WERI-Rb-1 (cell line): ENCODE measurements at regions not wholly inside any gene's neighbourhood (a gene's known extent, or its start where the extent isn't known, plus 50 kb on each side); places are given as distances from the start of the nearest gene placed in this dataset.

Source experiments
- DNase-seq: peaks from one replicate; pipeline ENCODE4 v3.0.0-alpha.2; 2020
- H3K27ac ChIP-seq: fragments of 250-450 bp; sonication (Bioruptor Pico); 2 replicates; pipeline ENCODE4 v1.5.1; 2020; ENCODE audit warnings: mild to moderate bottlenecking, moderate library complexity
- H3K27me3 ChIP-seq: fragments of 250-450 bp; sonication (Bioruptor Pico); 2 replicates; pipeline ENCODE4 v1.5.1; 2021; ENCODE audit warnings: mild to moderate bottlenecking, low read depth, moderate library complexity; ENCODE audit not compliant: insufficient read depth, severe bottlenecking
- H3K36me3 ChIP-seq: fragments of 250-450 bp; sonication (Bioruptor Pico); 2 replicates; pipeline ENCODE4 v1.5.1; 2020; ENCODE audit warnings: mild to moderate bottlenecking, moderate library complexity
- H3K4me3 ChIP-seq: 2 replicates; pipeline ENCODE4 v1.5.1; 2011; ENCODE audit warnings: low read depth, mild to moderate bottlenecking, control low read depth, low read length
- H3K9me3 ChIP-seq: fragments of 250-450 bp; sonication (Bioruptor Pico); 2 replicates; pipeline ENCODE4 v1.5.1; 2021; ENCODE audit warnings: mild to moderate bottlenecking, moderate library complexity; ENCODE audit not compliant: severe bottlenecking
- TF ChIP-seq, protein P1 (sequence below): IDR thresholded peaks from 2 replicates; pipeline ENCODE4 v1.5.1; 2011; ENCODE audit warnings: low read depth, mild to moderate bottlenecking, control low read depth, inconsistent platforms, low read length

DNA sequence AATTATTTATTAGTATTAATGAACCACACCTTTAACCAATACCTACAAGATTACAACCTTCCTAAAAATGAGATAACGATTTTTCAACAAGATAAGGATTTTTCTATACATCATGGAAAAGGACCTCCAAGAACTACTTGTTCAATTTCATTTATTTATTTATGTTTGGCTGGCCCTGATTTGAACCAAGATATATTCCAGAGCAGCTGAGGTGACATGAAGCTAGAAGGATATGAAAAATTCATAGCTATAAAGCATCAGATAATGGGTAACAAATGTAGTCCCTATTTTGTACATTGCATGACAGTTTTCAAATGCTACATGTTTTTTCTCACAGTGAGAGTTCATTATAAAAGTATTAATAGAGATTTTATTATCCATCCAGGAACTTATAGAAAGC lies 798.5 kb upstream of the ARRDC3 start:
- Histone ChIP-seq H3K4me3 (no peak overlapping the region), H3K27ac (no peak overlapping the region), H3K27me3 (no peaks in the 10 kb centered on the region), H3K9me3 (no peaks in the 10 kb centered on the region), H3K36me3 (no peaks in the 10 kb centered on the region)
- TF ChIP-seq, protein P1, sequence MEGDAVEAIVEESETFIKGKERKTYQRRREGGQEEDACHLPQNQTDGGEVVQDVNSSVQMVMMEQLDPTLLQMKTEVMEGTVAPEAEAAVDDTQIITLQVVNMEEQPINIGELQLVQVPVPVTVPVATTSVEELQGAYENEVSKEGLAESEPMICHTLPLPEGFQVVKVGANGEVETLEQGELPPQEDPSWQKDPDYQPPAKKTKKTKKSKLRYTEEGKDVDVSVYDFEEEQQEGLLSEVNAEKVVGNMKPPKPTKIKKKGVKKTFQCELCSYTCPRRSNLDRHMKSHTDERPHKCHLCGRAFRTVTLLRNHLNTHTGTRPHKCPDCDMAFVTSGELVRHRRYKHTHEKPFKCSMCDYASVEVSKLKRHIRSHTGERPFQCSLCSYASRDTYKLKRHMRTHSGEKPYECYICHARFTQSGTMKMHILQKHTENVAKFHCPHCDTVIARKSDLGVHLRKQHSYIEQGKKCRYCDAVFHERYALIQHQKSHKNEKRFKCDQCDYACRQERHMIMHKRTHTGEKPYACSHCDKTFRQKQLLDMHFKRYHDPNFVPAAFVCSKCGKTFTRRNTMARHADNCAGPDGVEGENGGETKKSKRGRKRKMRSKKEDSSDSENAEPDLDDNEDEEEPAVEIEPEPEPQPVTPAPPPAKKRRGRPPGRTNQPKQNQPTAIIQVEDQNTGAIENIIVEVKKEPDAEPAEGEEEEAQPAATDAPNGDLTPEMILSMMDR: no peak
- DNase-seq: no peak

DNA sequence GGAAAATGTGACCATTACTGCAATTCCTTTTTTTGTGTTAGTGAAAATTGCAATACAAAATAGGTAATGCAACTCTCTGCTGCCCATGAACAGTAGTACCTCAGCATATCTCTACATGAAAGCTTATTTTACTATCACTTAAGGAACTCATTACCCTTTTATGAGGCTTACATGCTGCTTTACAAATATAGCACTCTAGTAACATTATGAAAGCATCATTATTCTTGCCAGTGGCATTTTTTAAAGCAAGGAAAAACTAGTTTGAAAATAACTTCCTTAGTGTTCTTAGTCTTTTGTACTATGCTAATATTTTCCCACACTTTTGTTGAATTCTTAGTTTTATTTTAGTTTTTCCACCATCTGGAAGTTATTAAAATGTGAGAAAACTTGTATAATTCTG lies 797.3 kb upstream of the ARRDC3 start:
- Histone ChIP-seq H3K4me3 (no peak overlapping the region), H3K27me3 (no peaks in the 10 kb centered on the region), H3K36me3 (no peaks in the 10 kb centered on the region), H3K27ac (no peak overlapping the region), H3K9me3 (no peaks in the 10 kb centered on the region)
- TF ChIP-seq, protein P1: no peak
- DNase-seq: no peak

DNA sequence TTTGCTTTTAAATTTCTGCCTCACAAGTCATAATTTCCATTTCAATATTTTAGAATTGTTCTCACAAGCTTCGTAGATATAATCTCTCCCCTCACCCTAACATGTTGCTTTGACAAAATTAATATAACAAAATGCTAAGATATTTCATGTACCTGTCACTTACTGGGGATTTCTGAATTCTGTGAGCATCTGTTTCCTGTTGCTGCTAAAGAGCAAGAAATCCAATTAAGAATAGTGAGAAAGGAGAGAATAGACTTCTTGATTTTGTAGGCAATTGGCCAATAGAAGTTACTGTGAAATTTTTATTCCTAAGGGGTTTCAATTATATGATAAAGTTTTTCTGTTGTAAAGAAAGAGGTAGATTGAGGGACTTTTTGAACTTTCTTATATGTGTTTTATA lies 796.5 kb upstream of the ARRDC3 start:
- Histone ChIP-seq H3K4me3 (no peak overlapping the region), H3K27ac (no peak overlapping the region), H3K36me3 (no peaks in the 10 kb centered on the region), H3K9me3 (no peaks in the 10 kb centered on the region), H3K27me3 (no peaks in the 10 kb centered on the region)
- DNase-seq: no peak
- TF ChIP-seq, protein P1: no peak

DNA sequence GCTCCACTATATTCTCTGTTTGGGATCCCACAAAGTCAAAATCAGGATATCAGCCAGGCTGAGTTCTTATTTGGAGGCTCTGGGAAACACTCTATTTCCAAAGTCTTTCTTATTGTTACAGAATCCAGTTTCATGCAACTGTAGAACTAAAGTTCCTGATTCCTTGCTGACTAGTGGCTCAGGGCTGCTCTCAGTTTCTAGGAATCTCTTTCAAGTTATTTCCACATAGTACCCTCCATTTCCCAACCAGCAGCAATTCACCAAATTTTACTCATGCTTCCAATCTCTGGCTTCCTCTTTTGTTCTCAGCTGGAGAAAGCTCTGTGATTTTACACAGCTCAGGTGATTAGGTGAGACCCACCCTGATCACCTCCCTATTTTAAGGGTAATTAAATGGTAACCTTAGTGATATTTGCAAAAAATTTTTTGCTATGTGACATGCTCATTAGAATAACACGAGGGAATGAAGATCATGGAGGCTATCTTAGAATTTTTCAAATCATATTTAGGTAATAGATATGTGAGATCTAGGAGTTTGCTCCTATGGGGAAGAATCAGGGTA lies 794.9 kb upstream of the ARRDC3 start:
- no peaks in the 10 kb centered on the region for H3K9me3 ChIP-seq
- no peaks in the 10 kb centered on the region for H3K27me3 ChIP-seq
- no peak overlapping the region for H3K27ac ChIP-seq
- DNase-seq: no peak
- no peak overlapping the region for H3K4me3 ChIP-seq
- TF ChIP-seq, protein P1: no peak
- no peaks in the 10 kb centered on the region for H3K36me3 ChIP-seq

DNA sequence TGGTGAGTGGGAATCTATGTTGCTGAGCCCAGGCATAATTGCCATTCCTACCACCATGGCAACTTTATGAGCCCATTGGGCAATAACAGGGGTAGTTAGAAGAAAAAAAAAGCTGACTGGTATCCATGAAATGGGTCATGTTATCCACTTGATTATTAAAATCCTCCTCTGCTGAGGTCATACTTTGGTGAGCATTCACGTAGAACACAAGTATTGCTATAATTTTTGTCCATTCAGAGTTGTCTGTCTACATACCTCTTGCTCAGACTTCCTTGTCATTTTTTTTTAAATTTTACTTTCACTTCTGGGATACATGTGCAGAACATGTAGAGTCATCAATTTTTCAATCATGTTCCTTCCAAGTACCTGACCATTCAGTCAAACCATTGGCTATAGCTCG lies 780.8 kb upstream of the ARRDC3 start:
- Histone ChIP-seq H3K27me3 (no peaks in the 10 kb centered on the region), H3K9me3 (no peaks in the 10 kb centered on the region), H3K4me3 (no peak overlapping the region), H3K27ac (no peak overlapping the region), H3K36me3 (no peaks in the 10 kb centered on the region)
- no peak for DNase-seq
- TF ChIP-seq, protein P1: no peak

DNA sequence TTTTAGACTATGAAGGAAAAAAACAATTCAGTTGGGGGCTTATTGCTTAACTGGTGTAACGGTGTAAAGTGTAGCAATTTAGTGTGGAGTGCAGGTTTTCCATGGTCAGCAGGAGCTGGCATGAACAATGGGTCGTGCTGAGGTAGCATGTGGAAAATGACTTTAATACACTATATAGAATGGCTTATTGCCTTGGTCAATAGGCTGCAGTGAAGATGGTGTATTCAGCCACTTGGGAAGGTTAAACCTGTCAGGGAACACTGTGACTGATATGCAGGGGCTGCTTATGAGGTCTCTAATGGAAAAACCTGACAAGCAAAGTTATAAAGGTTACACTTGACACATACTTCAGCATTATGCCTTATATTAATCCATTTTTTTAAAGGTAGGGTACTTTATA lies 764.7 kb upstream of the ARRDC3 start:
- DNase-seq: no peak
- TF ChIP-seq, protein P1: no peak
- Histone ChIP-seq H3K27ac (no peak overlapping the region), H3K36me3 (no peaks in the 10 kb centered on the region), H3K4me3 (no peak overlapping the region), H3K9me3 (no peaks in the 10 kb centered on the region), H3K27me3 (no peaks in the 10 kb centered on the region)
